ENCODE measurements at regions not wholly inside any gene's neighbourhood (a gene's known extent, or its start where the extent isn't known, plus 50 kb on each side); places are given as distances from the start of the nearest gene placed in this dataset.

DNA sequence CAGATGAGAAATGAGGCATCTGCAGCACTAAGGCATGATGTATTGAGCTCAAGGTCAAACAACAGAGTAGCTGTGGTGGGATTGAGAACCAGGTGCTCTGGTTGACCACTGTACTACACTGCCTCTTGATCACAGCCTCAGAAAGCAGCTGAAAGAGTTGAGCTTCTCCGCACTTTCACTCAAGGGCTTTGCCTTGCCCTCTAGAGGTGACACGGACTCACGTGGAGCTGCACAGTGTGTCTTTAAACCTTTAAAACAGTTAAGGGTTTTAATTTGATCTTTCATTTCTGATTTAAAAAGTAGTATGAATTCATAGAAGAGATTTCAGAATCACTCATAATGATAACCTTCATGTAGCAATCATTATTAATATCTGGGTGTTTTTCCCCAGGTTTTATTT, 132.5 kb downstream of the RWDD3 start:
- H3K4me3 Mint-ChIP-seq = no peak overlapping the region
- ATAC-seq (no peak), DNase-seq (no peak)
- H3K4me1 Mint-ChIP-seq (ENCODE audit: low read depth) = no peaks in the 10 kb centered on the region
- TF ChIP-seq, protein P1, sequence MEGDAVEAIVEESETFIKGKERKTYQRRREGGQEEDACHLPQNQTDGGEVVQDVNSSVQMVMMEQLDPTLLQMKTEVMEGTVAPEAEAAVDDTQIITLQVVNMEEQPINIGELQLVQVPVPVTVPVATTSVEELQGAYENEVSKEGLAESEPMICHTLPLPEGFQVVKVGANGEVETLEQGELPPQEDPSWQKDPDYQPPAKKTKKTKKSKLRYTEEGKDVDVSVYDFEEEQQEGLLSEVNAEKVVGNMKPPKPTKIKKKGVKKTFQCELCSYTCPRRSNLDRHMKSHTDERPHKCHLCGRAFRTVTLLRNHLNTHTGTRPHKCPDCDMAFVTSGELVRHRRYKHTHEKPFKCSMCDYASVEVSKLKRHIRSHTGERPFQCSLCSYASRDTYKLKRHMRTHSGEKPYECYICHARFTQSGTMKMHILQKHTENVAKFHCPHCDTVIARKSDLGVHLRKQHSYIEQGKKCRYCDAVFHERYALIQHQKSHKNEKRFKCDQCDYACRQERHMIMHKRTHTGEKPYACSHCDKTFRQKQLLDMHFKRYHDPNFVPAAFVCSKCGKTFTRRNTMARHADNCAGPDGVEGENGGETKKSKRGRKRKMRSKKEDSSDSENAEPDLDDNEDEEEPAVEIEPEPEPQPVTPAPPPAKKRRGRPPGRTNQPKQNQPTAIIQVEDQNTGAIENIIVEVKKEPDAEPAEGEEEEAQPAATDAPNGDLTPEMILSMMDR (IDR thresholded peaks at IDR 0.05) = no peak
- H3K27me3 Mint-ChIP-seq = no peaks in the 10 kb centered on the region
- no peaks in the 10 kb centered on the region for H3K36me3 Mint-ChIP-seq (ENCODE audit: low read depth)
- ChIA-PET CTCF (no interaction called here), POLR2A (no interaction called here)
- H3K9me3 Mint-ChIP-seq = no peaks in the 10 kb centered on the region
- no peak overlapping the region for H3K27ac Mint-ChIP-seq
- intact Hi-C loops (cut with micrococcal nuclease) = no loop called here

DNA sequence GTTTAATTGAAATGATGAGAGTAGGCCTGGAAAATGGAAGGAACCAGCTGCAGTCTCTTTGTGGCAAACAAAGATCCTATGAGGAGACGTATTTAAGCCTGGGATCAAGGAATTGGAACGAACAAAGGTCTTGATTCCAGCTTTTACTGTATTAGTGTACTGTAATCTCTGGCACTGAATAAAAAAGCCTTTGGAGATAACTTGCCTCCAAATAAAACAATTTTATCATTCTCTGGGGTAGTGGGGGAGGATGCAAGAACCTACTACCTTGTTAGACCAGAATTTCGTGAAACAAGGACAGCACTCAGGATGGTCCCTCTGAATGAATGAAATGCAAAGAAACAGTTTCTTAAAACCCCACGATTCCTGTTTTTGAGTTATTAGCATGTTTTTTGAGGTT, 134.2 kb downstream of the RWDD3 start:
- Mint-ChIP-seq H3K36me3 (ENCODE audit: low read depth) (no peaks in the 10 kb centered on the region), H3K4me3 (no peak overlapping the region), H3K27ac (no peak overlapping the region), H3K9me3 (no peaks in the 10 kb centered on the region), H3K4me1 (ENCODE audit: low read depth) (no peaks in the 10 kb centered on the region), H3K27me3 (no peaks in the 10 kb centered on the region)
- DNase-seq (no peak), ATAC-seq (no peak)
- TF ChIP-seq, protein P1 (IDR thresholded peaks at IDR 0.05) = no peak
- ChIA-PET CTCF (interaction anchor here (0.7 kb wide), 1 partner anchor 239 kb away, joined by 3 read pairs; no protein-coding TSS in a partner anchor), POLR2A (no interaction called here)
- intact Hi-C loops (cut with micrococcal nuclease) = no loop called here

GRCh38 chr1:95369985-95370690, 136.1 kb downstream of the RWDD3 start:
- TF ChIP-seq, protein P1 (IDR thresholded peaks at IDR 0.05) = no peak
- Mint-ChIP-seq H3K4me1 (ENCODE audit: low read depth) (no peaks in the 10 kb centered on the region), H3K27ac (no peak overlapping the region), H3K27me3 (no peaks in the 10 kb centered on the region), H3K4me3 (no peak overlapping the region), H3K9me3 (no peaks in the 10 kb centered on the region), H3K36me3 (ENCODE audit: low read depth) (no peaks in the 10 kb centered on the region)
- intact Hi-C loops (cut with micrococcal nuclease) = no loop called here
- no peak for DNase-seq
- CTCF ChIA-PET = no interaction called here
- POLR2A ChIA-PET = no interaction called here
- no peak for ATAC-seq

DNA sequence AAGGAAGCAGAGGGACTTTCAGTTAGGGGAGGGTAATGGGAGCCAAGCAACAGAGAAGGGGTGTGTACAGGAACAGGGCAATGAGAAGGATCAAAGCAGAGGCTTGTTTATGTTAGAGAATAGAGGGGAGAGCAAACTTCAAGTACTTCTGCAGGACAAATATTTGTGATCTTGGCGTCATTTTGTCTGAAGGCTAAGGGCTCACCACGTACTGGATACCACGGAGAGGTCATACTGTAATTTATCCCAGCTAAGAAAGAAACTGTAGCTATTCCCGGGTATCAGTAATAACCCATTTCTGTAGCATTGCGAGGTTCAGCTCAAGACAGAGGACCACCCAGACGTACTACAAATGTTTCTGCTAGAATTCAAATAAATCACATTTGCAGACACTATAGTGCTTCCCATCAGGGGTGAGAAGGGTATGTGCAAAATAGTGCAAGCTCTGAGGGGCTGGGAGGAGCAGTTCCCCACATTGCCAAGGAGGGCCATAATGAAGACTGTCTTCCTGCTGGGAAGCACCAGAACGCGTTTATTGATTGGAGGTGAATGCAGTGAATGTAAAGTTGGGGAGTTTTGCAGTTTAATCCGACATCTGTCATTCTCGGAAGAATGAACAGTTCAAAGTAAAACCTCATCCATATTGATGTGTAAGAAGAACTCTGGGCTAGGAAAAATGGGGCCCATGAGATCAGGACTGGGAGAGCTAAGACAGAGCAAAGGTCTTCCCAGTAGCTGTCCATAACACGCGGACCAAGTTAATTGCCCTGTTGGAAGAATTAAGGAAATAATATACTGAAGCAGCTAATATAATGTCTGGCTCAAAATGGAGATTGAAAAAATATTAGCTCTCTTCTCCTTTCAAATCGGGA, 136.9 kb downstream of the RWDD3 start:
- no peak overlapping the region for H3K27ac Mint-ChIP-seq
- DNase-seq = no peak
- no peaks in the 10 kb centered on the region for H3K9me3 Mint-ChIP-seq
- intact Hi-C loops (cut with micrococcal nuclease) = no loop called here
- CTCF ChIA-PET = no interaction called here
- no peaks in the 10 kb centered on the region for H3K27me3 Mint-ChIP-seq
- no peaks in the 10 kb centered on the region for H3K4me1 Mint-ChIP-seq (ENCODE audit: low read depth)
- POLR2A ChIA-PET = no interaction called here
- no peaks in the 10 kb centered on the region for H3K36me3 Mint-ChIP-seq (ENCODE audit: low read depth)
- no peak for ATAC-seq
- TF ChIP-seq, protein P1 (IDR thresholded peaks at IDR 0.05) = no peak
- H3K4me3 Mint-ChIP-seq = no peak overlapping the region

DNA sequence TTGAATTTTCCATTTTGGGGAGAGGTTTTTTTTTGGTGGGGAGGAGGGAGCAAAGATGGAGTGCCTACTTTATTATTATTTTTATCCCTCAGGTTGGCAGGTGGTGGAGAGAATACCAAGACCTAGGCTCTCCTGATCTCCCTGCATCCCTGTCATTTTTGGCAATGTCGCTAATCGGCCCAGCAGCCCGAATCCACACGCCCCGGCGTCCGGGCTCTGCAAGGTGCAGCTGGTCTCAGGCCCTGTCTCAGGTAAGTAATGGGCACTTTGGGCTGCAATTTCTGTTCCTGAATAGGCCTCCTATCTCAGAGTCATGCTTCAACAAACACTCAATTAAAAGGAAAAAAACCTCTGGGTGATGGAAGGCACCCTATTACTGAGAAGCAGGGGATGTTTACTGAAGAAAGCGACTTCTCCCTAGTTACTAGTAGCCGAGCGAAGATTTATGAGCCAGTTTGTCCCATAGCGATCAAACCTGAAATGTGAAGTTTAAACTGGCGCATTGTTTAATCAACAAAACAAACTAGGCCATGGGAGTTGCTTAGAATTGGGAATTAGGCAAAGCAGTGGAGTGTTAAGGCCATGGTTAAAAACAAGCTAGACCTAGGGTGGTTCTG, 137.8 kb downstream of the RWDD3 start:
- Mint-ChIP-seq H3K36me3 (ENCODE audit: low read depth) (no peaks in the 10 kb centered on the region), H3K4me3 (no peak overlapping the region), H3K4me1 (ENCODE audit: low read depth) (no peaks in the 10 kb centered on the region), H3K27me3 (no peaks in the 10 kb centered on the region), H3K27ac (no peak overlapping the region), H3K9me3 (no peaks in the 10 kb centered on the region)
- DNase-seq (no peak), ATAC-seq (no peak)
- ChIA-PET POLR2A (no interaction called here), CTCF (no interaction called here)
- TF ChIP-seq, protein P1 (IDR thresholded peaks at IDR 0.05) = no peak
- intact Hi-C loops (cut with micrococcal nuclease) = no loop called here

All from activated CD8-positive, alpha-beta T cell treated with anti-CD3 and anti-CD28 coated beads for 36 hours (primary cell).